ENCODE measurements at regions not wholly inside any gene's neighbourhood (a gene's known extent, or its start where the extent isn't known, plus 50 kb on each side); places are given as distances from the start of the nearest gene placed in this dataset.

DNA sequence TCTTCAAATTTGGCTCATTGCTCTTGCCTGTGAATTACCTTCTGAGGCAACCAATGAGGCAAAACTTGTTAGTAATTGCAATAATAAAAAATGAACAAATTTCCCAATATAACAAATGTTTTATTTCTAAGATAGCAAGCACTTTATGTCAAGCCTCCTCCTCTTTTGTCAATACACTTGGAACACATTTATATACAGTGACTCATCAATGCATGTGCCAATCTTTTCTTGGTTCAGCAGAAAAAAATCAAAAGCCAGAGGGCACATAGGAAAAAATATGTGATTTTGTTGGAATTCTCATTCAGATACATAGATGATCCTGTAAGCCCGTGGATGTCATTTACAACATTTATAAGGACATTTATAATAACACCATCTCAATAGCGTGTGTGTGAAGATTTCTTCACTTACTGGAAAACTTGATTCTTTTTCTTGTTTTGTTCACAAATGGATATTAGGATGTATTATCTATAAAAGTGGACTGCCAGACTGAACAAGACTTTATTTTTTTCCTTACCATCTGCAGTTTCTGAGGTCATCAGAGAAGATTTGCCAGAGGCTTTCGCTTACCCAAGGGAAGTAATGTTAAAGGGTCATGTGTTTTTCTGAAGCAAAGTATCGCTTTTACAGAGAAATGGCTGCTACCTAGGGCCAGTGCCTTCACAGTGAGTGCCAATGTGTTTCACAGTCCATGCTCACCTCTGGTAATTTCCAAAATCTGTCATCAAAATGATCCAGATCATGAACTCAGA lies 645.7 kb upstream of the PTBP2 start:
- Histone ChIP-seq H3K4me3 (ENCODE audit: low read depth, low read length) (no peak overlapping the region), H3K27me3 (ENCODE audit: control insufficient read depth, insufficient read depth, low read length) (no peaks in the 10 kb centered on the region), H3K36me3 (ENCODE audit: control insufficient read depth, insufficient read depth, low read length) (no peaks in the 10 kb centered on the region)
- TF ChIP-seq, protein P1, sequence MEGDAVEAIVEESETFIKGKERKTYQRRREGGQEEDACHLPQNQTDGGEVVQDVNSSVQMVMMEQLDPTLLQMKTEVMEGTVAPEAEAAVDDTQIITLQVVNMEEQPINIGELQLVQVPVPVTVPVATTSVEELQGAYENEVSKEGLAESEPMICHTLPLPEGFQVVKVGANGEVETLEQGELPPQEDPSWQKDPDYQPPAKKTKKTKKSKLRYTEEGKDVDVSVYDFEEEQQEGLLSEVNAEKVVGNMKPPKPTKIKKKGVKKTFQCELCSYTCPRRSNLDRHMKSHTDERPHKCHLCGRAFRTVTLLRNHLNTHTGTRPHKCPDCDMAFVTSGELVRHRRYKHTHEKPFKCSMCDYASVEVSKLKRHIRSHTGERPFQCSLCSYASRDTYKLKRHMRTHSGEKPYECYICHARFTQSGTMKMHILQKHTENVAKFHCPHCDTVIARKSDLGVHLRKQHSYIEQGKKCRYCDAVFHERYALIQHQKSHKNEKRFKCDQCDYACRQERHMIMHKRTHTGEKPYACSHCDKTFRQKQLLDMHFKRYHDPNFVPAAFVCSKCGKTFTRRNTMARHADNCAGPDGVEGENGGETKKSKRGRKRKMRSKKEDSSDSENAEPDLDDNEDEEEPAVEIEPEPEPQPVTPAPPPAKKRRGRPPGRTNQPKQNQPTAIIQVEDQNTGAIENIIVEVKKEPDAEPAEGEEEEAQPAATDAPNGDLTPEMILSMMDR (IDR thresholded peaks at IDR 0.05; ENCODE audit: insufficient read depth, low read length, poor library complexity, severe bottlenecking) = no peak
- no peak for DNase-seq (ENCODE audit: low read depth)

DNA sequence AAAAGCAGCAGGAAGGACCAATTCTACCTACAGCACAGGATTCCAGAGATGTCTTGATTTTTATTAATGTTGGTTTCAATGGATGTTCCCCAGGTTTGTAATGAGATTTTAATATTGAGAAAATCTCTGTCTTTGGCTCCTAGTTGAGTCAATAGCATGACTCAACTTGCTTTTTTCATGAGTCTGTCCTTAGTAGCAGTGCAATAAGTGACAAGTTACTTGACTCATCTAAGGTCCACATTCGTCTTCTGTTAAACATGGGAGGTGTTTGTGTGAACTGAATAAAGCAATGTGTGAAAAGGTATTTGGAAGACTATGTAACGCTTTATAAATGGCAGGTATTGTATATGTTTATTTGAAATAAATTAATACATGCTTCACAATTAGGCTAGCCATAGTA lies 645.0 kb upstream of the PTBP2 start:
- TF ChIP-seq, protein P1 (IDR thresholded peaks at IDR 0.05; ENCODE audit: insufficient read depth, low read length, poor library complexity, severe bottlenecking) = no peak
- Histone ChIP-seq H3K4me3 (ENCODE audit: low read depth, low read length) (no peak overlapping the region), H3K27me3 (ENCODE audit: control insufficient read depth, insufficient read depth, low read length) (no peaks in the 10 kb centered on the region), H3K36me3 (ENCODE audit: control insufficient read depth, insufficient read depth, low read length) (no peaks in the 10 kb centered on the region)
- DNase-seq (ENCODE audit: low read depth) = peak; percentile 4

DNA sequence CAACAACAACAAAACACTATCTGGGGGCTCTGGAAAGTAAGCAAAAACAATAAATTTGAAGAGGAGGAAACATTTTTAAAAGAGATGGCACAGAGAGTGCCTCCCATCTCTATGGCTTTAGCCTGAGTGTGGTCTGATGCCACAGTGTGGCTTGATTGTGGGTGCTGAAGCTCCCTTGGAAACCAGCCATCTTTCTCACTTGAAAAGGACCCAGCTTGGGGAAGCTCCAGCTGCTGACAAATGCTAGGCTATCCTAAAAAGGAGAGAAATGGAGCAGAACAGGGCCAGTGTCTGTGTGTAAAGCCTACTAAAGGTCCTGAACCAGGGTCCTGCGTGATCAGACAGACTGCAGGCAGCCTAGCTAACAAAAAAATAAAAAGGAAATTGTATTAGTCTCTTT lies 642.0 kb upstream of the PTBP2 start:
- DNase-seq (ENCODE audit: low read depth) = no peak
- Histone ChIP-seq H3K27me3 (ENCODE audit: control insufficient read depth, insufficient read depth, low read length) (no peaks in the 10 kb centered on the region), H3K36me3 (ENCODE audit: control insufficient read depth, insufficient read depth, low read length) (no peaks in the 10 kb centered on the region), H3K4me3 (ENCODE audit: low read depth, low read length) (no peak overlapping the region)
- TF ChIP-seq, protein P1 (IDR thresholded peaks at IDR 0.05; ENCODE audit: insufficient read depth, low read length, poor library complexity, severe bottlenecking) = no peak

DNA sequence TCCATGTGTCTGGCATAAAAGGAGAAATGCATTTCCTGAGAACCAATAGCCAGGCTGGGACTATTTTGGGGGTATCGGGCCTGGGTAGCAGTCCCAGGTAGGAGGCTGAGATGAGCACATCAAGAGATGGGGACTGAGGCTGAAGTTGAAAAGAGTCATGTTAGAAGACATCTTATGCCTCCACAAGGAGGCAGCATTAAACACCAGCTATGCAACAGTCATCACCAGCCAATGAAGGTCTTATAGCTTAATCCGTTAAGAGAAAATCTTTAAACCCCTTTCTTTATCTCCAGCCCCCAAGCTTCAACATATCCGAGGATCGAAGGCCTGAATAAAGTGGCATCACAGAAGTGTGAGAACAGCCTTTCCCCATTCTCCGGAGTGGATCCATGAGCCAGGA lies 640.7 kb upstream of the PTBP2 start:
- H3K36me3 ChIP-seq (ENCODE audit: control insufficient read depth, insufficient read depth, low read length) = no peaks in the 10 kb centered on the region
- H3K27me3 ChIP-seq (ENCODE audit: control insufficient read depth, insufficient read depth, low read length) = no peaks in the 10 kb centered on the region
- DNase-seq (ENCODE audit: low read depth) = no peak
- H3K4me3 ChIP-seq (ENCODE audit: low read depth, low read length) = no peak overlapping the region
- TF ChIP-seq, protein P1 (IDR thresholded peaks at IDR 0.05; ENCODE audit: insufficient read depth, low read length, poor library complexity, severe bottlenecking) = no peak

DNA sequence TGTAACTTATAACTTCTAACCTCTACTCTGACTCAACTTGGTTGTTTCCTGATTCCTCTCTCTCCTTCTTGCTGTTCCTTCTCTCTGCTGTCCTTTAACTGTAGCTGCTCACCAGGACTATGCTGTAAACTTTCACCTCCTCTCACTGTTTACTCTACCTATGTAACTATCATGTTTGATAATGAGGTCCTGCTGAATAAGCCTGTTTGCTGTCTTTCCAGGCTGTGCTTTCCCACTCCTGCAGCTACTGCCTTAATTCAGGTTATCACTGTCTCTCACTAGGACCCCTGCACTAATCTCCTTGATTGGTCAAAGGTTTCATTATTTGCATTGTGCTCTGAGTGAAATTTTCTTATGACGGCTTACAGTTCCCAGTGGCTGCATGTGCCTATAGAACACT lies 633.9 kb upstream of the PTBP2 start:
- TF ChIP-seq, protein P1 (IDR thresholded peaks at IDR 0.05; ENCODE audit: insufficient read depth, low read length, poor library complexity, severe bottlenecking) = no peak
- no peak overlapping the region for H3K4me3 ChIP-seq (ENCODE audit: low read depth, low read length)
- H3K27me3 ChIP-seq (ENCODE audit: control insufficient read depth, insufficient read depth, low read length) = no peaks in the 10 kb centered on the region
- no peaks in the 10 kb centered on the region for H3K36me3 ChIP-seq (ENCODE audit: control insufficient read depth, insufficient read depth, low read length)
- no peak for DNase-seq (ENCODE audit: low read depth)

DNA sequence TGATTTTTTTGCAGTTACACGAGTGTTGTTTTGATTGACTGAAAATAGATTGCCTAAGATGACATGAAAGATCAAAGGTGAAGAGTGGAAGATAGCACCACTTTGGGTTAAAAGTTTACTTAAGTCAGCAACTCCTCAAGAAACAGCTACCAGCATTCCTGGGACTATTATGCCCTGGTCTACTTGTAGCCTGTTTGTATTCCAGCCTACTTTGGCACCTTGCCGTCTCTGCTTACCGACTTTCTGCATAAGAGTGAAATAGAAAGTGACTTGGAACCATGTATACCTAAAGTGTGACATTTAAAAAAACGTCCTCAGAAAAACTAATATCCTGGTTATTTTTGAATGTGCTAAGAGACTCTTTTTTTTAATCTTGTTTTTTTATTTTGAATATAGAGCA lies 631.5 kb upstream of the PTBP2 start:
- TF ChIP-seq, protein P1 (IDR thresholded peaks at IDR 0.05; ENCODE audit: insufficient read depth, low read length, poor library complexity, severe bottlenecking) = no peak
- no peak for DNase-seq (ENCODE audit: low read depth)
- Histone ChIP-seq H3K4me3 (ENCODE audit: low read depth, low read length) (no peak overlapping the region), H3K36me3 (ENCODE audit: control insufficient read depth, insufficient read depth, low read length) (no peaks in the 10 kb centered on the region), H3K27me3 (ENCODE audit: control insufficient read depth, insufficient read depth, low read length) (no peaks in the 10 kb centered on the region)
